Pancreas (tissue), 10 donors: ENCODE measurements at regions not wholly inside any gene's neighbourhood (a gene's known extent, or its start where the extent isn't known, plus 50 kb on each side); places are given as distances from the start of the nearest gene placed in this dataset.

Source experiments
- ATAC-seq, 4 donors: fragments of 200-7000 bp; cut with Tn5 transposase; one replicate each; pipeline versions ENCODE4 v1.8.0 to v1.9.1; 2020; ENCODE audit warnings: mild to moderate bottlenecking in 4 of 4, moderate library complexity in 4 of 4
- DNase-seq, 6 donors: peaks; one replicate each; pipeline ENCODE4 v3.0.0-alpha.2; 2020
- FAIRE-seq: peaks from 2 replicates; lab custom pipeline; 2012; peaks lifted over from hg19 to GRCh38; lab: Jason Lieb, UNC
- H3K27ac ChIP-seq, 4 donors: fragments of 200-600 bp; sonication (generic); 1 replicate in 3 of 4; 2 replicates in 1 of 4; pipeline versions ENCODE4 v1.5.0 to v1.8.0; 2020
- H3K27me3 ChIP-seq, 4 donors: fragments of 200-600 bp; one replicate each; pipeline ENCODE4 v1.8.0; 2021
- H3K36me3 ChIP-seq, 3 donors: fragments of 200-600 bp; sonication (generic) in 1 of 3; one replicate each; pipeline versions ENCODE4 v1.5.0 to v1.8.0; 2020 to 2021
- H3K4me1 ChIP-seq, 3 donors: fragments of 200-600 bp; one replicate each; pipeline ENCODE4 v1.8.0; 2021
- H3K4me3 ChIP-seq, 4 donors: fragments of 200-600 bp; sonication (generic) in 2 of 4; one replicate each; pipeline versions ENCODE4 v1.5.0 to v1.8.0; 2020 to 2021
- H3K9me3 ChIP-seq, 4 donors: fragments of 200-600 bp; one replicate each; pipeline ENCODE4 v1.8.0; 2021
- CTCF ChIP-seq, 4 donors: fragments of 200-600 bp; sonication (generic) in 3 of 4; IDR thresholded peaks; one replicate each; pipeline versions ENCODE4 v1.5.0 to v1.8.0; 2021; ENCODE audit warnings: antibody characterized with exemption in 4 of 4
- WGBS, 2 donors: extraction: QIAGEN DNeasy Blood & Tissue Kit; methylation state at CpG; one replicate each; pipeline ENCODE4 v1.1.7; 2013; 5-methylcytosine and 5-hydroxymethylcytosine counted together
- intact Hi-C, 3 donors: fragments of 100-400 bp; cut with DNase I; formaldehyde crosslinking; loops; one replicate each; pipeline versions ENCODE4 v1.11.1 to v1.14.2; 2022
- donor health status: healthy with polysubstance abuse.
- donor health status: DM: no; HTN: no; CAD: no; lungs with moderate emphysema.
- donor health status: DM: no; HTN: no; CAD: no.
- donor health status: control.
- donor health status: control.
- donor health status: Bipolar disorder and iron deficiency.
- donor health status: DM: yes; HTN: yes; CAD: no.
- donor health status: DM: no; HTN: no; CAD: no.
- donor health status: DM: no; HTN: no; CAD: no.
- donor health status: DM: yes; HTN: yes; CAD: no.

- Histone ChIP-seq H3K36me3 (no peaks in the 10 kb centered on the region), H3K4me1 (no peaks in the 10 kb centered on the region), H3K27ac (no peak overlapping the region), H3K27me3 (no peaks in the 10 kb centered on the region), H3K4me3 (no peak overlapping the region), H3K9me3 (no peaks in the 10 kb centered on the region)
- FAIRE-seq (no peak), DNase-seq (no peak), ATAC-seq (no peak)
- no peak for TF ChIP-seq CTCF (IDR thresholded peaks at IDR 0.05)
- intact Hi-C loops = no loop called here
- 84 to 89% methylated on average over 2 of the region's 2 CpGs for WGBS, 2 donors
Measured at GRCh38 chr12:85550924-85551323, 270.9 kb downstream of the ALX1 start.

GRCh38 chr12:85552461-85552860 is 272.4 kb downstream of the ALX1 start:
- ATAC-seq (no peak), DNase-seq (no peak)

GRCh38 chr12:85557850-85558249 is 277.8 kb downstream of the ALX1 start:
- intact Hi-C loops = no loop called here
- Histone ChIP-seq H3K27ac (no peak overlapping the region), H3K36me3 (no peaks in the 10 kb centered on the region), H3K9me3 (no peaks in the 10 kb centered on the region), H3K4me3 (no peak overlapping the region), H3K27me3 (no peaks in the 10 kb centered on the region), H3K4me1 (no peaks in the 10 kb centered on the region)
- no peak for TF ChIP-seq CTCF (IDR thresholded peaks at IDR 0.05)
- DNase-seq (no peak), ATAC-seq (no peak), FAIRE-seq (peak; percentile 51)
- 88 to 93% methylated on average over 1 of the region's 1 CpG for WGBS, 2 donors

More at GRCh38 chr12:85552461-85552860, 272.4 kb downstream of the ALX1 start:
- no peak for FAIRE-seq
- WGBS, 2 donors = 85 to 90% methylated on average over 3 of the region's 3 CpGs
- no peaks in the 10 kb centered on the region for H3K27me3 ChIP-seq
- no peaks in the 10 kb centered on the region for H3K4me1 ChIP-seq
- no peak for TF ChIP-seq CTCF (IDR thresholded peaks at IDR 0.05)
- no peaks in the 10 kb centered on the region for H3K36me3 ChIP-seq
- no peak overlapping the region for H3K27ac ChIP-seq
- no peaks in the 10 kb centered on the region for H3K9me3 ChIP-seq
- H3K4me3 ChIP-seq = no peak overlapping the region
- intact Hi-C loops = no loop called here

GRCh38 chr12:85558684-85559083 is 277.5 kb downstream of the RASSF9 start:
- intact Hi-C loops = no loop called here
- DNase-seq = no peak
- no peaks in the 10 kb centered on the region for H3K4me1 ChIP-seq
- no peak overlapping the region for H3K4me3 ChIP-seq
- H3K27ac ChIP-seq = no peak overlapping the region
- no peak for FAIRE-seq
- ATAC-seq = no peak
- H3K27me3 ChIP-seq = no peaks in the 10 kb centered on the region
- no peaks in the 10 kb centered on the region for H3K9me3 ChIP-seq
- no peak for TF ChIP-seq CTCF (IDR thresholded peaks at IDR 0.05)
- no peaks in the 10 kb centered on the region for H3K36me3 ChIP-seq

- intact Hi-C loops = no loop called here
- DNase-seq = no peak
- 83 to 92% methylated on average over 2 of the region's 2 CpGs for WGBS, 2 donors
Measured at GRCh38 chr12:85559127-85559526, 277.1 kb downstream of the RASSF9 start.

More at GRCh38 chr12:85559127-85559526, 277.1 kb downstream of the RASSF9 start:
- Histone ChIP-seq H3K9me3 (no peaks in the 10 kb centered on the region), H3K4me1 (no peaks in the 10 kb centered on the region), H3K36me3 (no peaks in the 10 kb centered on the region), H3K27ac (no peak overlapping the region), H3K27me3 (no peaks in the 10 kb centered on the region), H3K4me3 (no peak overlapping the region)
- ATAC-seq (no peak), FAIRE-seq (no peak)
- no peak for TF ChIP-seq CTCF (IDR thresholded peaks at IDR 0.05)
